Stimulated activated CD4-positive, alpha-beta T cell treated with anti-CD3 and anti-CD28 coated beads, TNF-alpha, amount 100 ng/mL, for 24 hours (primary cell): ENCODE measurements at regions not wholly inside any gene's neighbourhood (a gene's known extent, or its start where the extent isn't known, plus 50 kb on each side); places are given as distances from the start of the nearest gene placed in this dataset.

Experiments used
- DNase-seq, 3 experiments: peaks; one replicate each; pipeline ENCODE4 v3.0.0-alpha.2; 2020; ENCODE audit warnings: low read depth in 3 of 3

GRCh38 chr11:22491555-22492225 lies 133.9 kb downstream of the FANCF start:
- no peak for DNase-seq

- DNase-seq, result no peak
Measured at GRCh38 chr11:22479971-22480720, 142.0 kb downstream of the SLC17A6 start.

- no peak for DNase-seq
Measured at GRCh38 chr11:22479208-22479607, 141.0 kb downstream of the SLC17A6 start.

- DNase-seq, result no peak
Measured at GRCh38 chr11:22478169-22478568, 140.0 kb downstream of the SLC17A6 start.

- no peak for DNase-seq
Measured at GRCh38 chr11:22477312-22477711, 139.1 kb downstream of the SLC17A6 start.

GRCh38 chr11:22476589-22476988 lies 138.4 kb downstream of the SLC17A6 start:
- no peak for DNase-seq

- no peak for DNase-seq
Measured at GRCh38 chr11:22474616-22475015, 136.4 kb downstream of the SLC17A6 start.

- no peak for DNase-seq
Measured at GRCh38 chr11:22473586-22473985, 135.4 kb downstream of the SLC17A6 start.

- no peak for DNase-seq
Measured at GRCh38 chr11:22472306-22472705, 134.1 kb downstream of the SLC17A6 start.

- DNase-seq, result no peak
Measured at GRCh38 chr11:22471385-22471784, 133.2 kb downstream of the SLC17A6 start.

GRCh38 chr11:22467741-22468140 lies 129.6 kb downstream of the SLC17A6 start:
- DNase-seq, result no peak

GRCh38 chr11:22467248-22467647 lies 129.1 kb downstream of the SLC17A6 start:
- no peak for DNase-seq

GRCh38 chr11:22466809-22467208 lies 128.6 kb downstream of the SLC17A6 start:
- no peak for DNase-seq

- DNase-seq, result no peak
Measured at GRCh38 chr11:22466351-22466750, 128.2 kb downstream of the SLC17A6 start.

GRCh38 chr11:22465620-22466019 lies 127.4 kb downstream of the SLC17A6 start:
- no peak for DNase-seq

GRCh38 chr11:22461626-22462025 lies 123.4 kb downstream of the SLC17A6 start:
- no peak for DNase-seq

- DNase-seq, result no peak
Measured at GRCh38 chr11:22460181-22460580, 122.0 kb downstream of the SLC17A6 start.

GRCh38 chr11:22459048-22459447 lies 120.9 kb downstream of the SLC17A6 start:
- no peak for DNase-seq

GRCh38 chr11:22458161-22458560 lies 120.0 kb downstream of the SLC17A6 start:
- DNase-seq, result no peak

GRCh38 chr11:22456993-22457762 lies 119.0 kb downstream of the SLC17A6 start:
- DNase-seq, result no peak

GRCh38 chr11:22454461-22455090 lies 116.4 kb downstream of the SLC17A6 start:
- no peak for DNase-seq

- no peak for DNase-seq
Measured at GRCh38 chr11:22449441-22449840, 111.3 kb downstream of the SLC17A6 start.
